ENCODE measurements at regions not wholly inside any gene's neighbourhood (a gene's known extent, or its start where the extent isn't known, plus 50 kb on each side); places are given as distances from the start of the nearest gene placed in this dataset.
A peak's percentile ranks its signal among the peaks of the same experiment; 100 is the strongest.

DNA sequence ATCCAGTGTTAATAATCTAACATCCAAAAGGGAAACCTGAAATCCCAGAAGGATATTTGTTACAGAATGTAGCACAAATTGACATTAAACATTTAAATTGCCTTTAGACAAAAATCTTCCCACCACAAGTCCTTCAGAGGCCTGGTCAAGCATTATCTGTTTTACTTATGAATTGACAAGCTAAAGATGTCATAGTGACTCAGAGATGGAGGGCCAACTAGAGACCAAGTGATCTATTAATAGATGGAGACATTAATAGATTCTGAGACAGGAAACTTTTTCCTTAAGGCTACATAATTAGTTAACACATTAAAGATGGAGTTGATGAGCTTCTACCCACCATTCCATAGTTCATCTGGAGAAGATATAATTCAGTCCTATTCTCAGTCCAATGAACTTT lies 526.2 kb downstream of the IRS1 start:
- no peaks in the 10 kb centered on the region for H3K27me3 ChIP-seq
- no peak overlapping the region for H3K4me3 ChIP-seq
- TF ChIP-seq, protein P1, sequence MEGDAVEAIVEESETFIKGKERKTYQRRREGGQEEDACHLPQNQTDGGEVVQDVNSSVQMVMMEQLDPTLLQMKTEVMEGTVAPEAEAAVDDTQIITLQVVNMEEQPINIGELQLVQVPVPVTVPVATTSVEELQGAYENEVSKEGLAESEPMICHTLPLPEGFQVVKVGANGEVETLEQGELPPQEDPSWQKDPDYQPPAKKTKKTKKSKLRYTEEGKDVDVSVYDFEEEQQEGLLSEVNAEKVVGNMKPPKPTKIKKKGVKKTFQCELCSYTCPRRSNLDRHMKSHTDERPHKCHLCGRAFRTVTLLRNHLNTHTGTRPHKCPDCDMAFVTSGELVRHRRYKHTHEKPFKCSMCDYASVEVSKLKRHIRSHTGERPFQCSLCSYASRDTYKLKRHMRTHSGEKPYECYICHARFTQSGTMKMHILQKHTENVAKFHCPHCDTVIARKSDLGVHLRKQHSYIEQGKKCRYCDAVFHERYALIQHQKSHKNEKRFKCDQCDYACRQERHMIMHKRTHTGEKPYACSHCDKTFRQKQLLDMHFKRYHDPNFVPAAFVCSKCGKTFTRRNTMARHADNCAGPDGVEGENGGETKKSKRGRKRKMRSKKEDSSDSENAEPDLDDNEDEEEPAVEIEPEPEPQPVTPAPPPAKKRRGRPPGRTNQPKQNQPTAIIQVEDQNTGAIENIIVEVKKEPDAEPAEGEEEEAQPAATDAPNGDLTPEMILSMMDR (IDR thresholded peaks at IDR 0.05): no peak
- peak in 2 of 4 donors; percentile 49 to 64 for ATAC-seq
- intact Hi-C loops (cut with DNase I): no loop called here
- no peaks in the 10 kb centered on the region for H3K36me3 ChIP-seq
- H3K9me3 ChIP-seq: no peaks in the 10 kb centered on the region
- DNase-seq: no peak
- H3K27ac ChIP-seq: no peak overlapping the region
- H3K4me1 ChIP-seq: no peaks in the 10 kb centered on the region

GRCh38 chr2:226272435-226272834 lies 527.2 kb downstream of the IRS1 start:
- Histone ChIP-seq H3K4me1 (no peaks in the 10 kb centered on the region), H3K9me3 (no peaks in the 10 kb centered on the region), H3K4me3 (no peak overlapping the region), H3K27me3 (no peaks in the 10 kb centered on the region), H3K36me3 (no peaks in the 10 kb centered on the region), H3K27ac (no peak overlapping the region)
- ATAC-seq: no peak
- TF ChIP-seq, protein P1 (IDR thresholded peaks at IDR 0.05): no peak
- no peak for TF ChIP-seq POLR2A (IDR thresholded peaks at IDR 0.05)
- intact Hi-C loops (cut with DNase I): no loop called here
- 48 to 70% (median 66%) methylated on average over 1 of the region's 1 CpG for WGBS, 4 donors
- DNase-seq: no peak

DNA sequence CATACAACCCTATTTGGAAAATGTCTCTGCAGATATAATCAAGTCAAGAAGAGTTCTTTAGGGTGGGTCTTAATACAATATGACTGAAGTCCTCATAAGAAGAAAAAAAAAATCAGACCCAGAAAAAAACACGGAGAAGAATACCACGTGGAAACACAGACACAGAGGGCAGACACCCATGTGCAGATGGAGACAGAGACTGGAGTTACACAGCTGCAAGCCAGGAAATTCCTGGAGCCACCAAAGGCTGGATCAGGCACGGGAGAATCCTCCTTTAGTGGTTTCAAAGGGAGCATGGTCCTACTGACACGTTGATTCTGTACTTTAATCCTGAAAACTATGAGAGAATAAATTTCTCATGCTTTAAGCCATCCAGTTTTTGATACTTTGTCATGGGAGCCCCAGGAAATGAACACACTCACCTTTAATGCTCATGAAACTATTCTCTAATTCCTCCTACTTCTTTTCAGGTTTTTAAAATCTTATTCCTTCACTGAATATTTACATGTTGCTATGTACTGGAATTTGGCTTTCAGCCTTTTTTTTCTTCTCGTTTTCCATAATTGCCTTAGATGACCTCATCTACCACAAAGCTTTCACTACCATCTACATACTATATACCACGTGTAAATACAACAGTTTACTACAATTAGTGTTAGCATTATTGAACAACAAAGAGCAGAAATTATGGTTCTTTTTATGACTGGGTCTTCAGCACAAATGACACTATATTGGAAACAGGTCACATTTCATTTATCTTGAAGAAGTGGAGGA lies 529.1 kb downstream of the IRS1 start:
- ATAC-seq: no peak
- no peak for DNase-seq
- 49 to 63% (median 58%) methylated on average over 6 of the region's 6 CpGs for WGBS, 4 donors
- H3K4me1 ChIP-seq: no peaks in the 10 kb centered on the region
- no peak overlapping the region for H3K27ac ChIP-seq
- H3K36me3 ChIP-seq: no peaks in the 10 kb centered on the region
- no peaks in the 10 kb centered on the region for H3K9me3 ChIP-seq
- TF ChIP-seq, protein P1 (IDR thresholded peaks at IDR 0.05): no peak
- no peak for TF ChIP-seq POLR2A (IDR thresholded peaks at IDR 0.05)
- intact Hi-C loops (cut with DNase I): no loop called here
- no peak overlapping the region for H3K4me3 ChIP-seq
- no peaks in the 10 kb centered on the region for H3K27me3 ChIP-seq

DNA sequence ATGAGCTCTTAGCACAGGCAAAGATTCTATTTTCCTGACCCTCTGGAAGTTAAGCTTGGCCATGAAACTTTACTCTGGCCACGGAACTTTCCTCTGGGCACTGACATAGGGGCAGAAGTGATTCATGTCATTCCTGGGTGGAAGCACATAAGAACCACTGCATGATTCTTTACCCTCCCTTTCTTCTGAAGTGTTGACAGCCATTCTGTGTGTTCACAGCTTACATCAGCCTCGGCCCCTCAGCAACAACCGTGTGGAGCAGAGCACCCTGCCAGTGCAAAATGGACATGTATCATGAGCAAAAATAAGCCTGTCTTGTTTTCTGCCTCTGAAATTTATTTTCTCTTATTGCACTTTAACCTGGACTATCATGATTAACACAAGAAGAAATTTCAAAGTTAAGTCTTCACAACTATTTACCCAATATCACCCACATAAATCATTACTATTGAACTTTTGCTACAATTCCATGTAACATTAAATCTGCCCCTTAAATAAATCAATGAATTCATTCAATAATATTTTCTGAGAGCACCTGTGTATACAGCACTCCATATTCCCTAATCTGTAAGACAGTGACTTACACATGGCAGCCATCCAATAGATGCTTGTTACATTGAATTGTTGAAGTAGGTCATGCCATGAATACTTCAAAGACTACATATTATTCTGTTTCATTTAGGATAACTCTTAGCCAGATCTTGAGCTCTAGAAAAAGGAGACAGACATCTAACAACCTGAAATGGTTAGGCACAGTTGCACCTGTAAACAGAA lies 531.9 kb downstream of the IRS1 start:
- intact Hi-C loops (cut with DNase I): no loop called here
- H3K27ac ChIP-seq: no peak overlapping the region
- ATAC-seq (no peak), DNase-seq (no peak)
- no peaks in the 10 kb centered on the region for H3K9me3 ChIP-seq
- TF ChIP-seq, protein P1 (IDR thresholded peaks at IDR 0.05): no peak
- no peak for TF ChIP-seq POLR2A (IDR thresholded peaks at IDR 0.05)
- no peak overlapping the region for H3K4me3 ChIP-seq
- 41 to 62% (median 49%) methylated on average over 3 of the region's 3 CpGs for WGBS, 4 donors
- no peaks in the 10 kb centered on the region for H3K4me1 ChIP-seq
- H3K36me3 ChIP-seq: no peaks in the 10 kb centered on the region
- no peaks in the 10 kb centered on the region for H3K27me3 ChIP-seq

Data from heart left ventricle (tissue), 16 donors.